Smooth muscle cell (in vitro differentiated cells): ENCODE measurements at regions not wholly inside any gene's neighbourhood (a gene's known extent, or its start where the extent isn't known, plus 50 kb on each side); places are given as distances from the start of the nearest gene placed in this dataset.

Source experiments
- DNase-seq: peaks from one replicate; lab custom pipeline; 2025; ENCODE audit not compliant: unreplicated experiment; lab: John Stamatoyannopoulos, UW
- H2AFZ ChIP-seq: fragments of 200-600 bp; sonication (generic); 2 replicates; pipeline ENCODE4 v1.6.0; 2016; ENCODE audit warnings: antibody characterized with exemption, low read depth, mild to moderate bottlenecking
- H3F3A ChIP-seq: fragments of 200-600 bp; sonication (generic); 2 replicates; pipeline ENCODE4 v1.6.0; 2017; ENCODE audit warnings: antibody characterized with exemption, low read depth
- H3K27ac ChIP-seq: fragments of 200-600 bp; sonication (generic); 2 replicates; pipeline ENCODE4 v1.5.1; 2016; ENCODE audit warnings: low read depth, mild to moderate bottlenecking
- H3K27me3 ChIP-seq: fragments of 200-600 bp; sonication (generic); 2 replicates; pipeline ENCODE4 v1.6.1; 2016; ENCODE audit warnings: low read depth, mild to moderate bottlenecking
- H3K36me3 ChIP-seq: fragments of 200-600 bp; sonication (generic); 2 replicates; pipeline ENCODE4 v1.5.1; 2016; ENCODE audit warnings: low read depth
- H3K4me1 ChIP-seq: fragments of 200-600 bp; sonication (generic); 2 replicates; pipeline ENCODE4 v1.5.1; 2016; ENCODE audit warnings: low read depth
- H3K4me2 ChIP-seq: fragments of 200-600 bp; sonication (generic); 2 replicates; pipeline ENCODE4 v1.6.0; 2016; ENCODE audit warnings: mild to moderate bottlenecking
- H3K4me3 ChIP-seq: fragments of 200-600 bp; sonication (generic); 2 replicates; pipeline ENCODE4 v1.5.1; 2016; ENCODE audit warnings: mild to moderate bottlenecking
- H3K79me2 ChIP-seq: fragments of 200-600 bp; sonication (generic); 2 replicates; pipeline ENCODE4 v1.6.0; 2016; ENCODE audit warnings: low read depth, mild to moderate bottlenecking
- H3K9ac ChIP-seq: fragments of 200-600 bp; sonication (generic); 2 replicates; pipeline ENCODE4 v1.6.0; 2016; ENCODE audit warnings: low read depth
- H3K9me3 ChIP-seq: fragments of 200-600 bp; sonication (generic); replicated peaks from 2 replicates; pipeline ENCODE4 v1.5.1; 2016; ENCODE audit warnings: low read depth
- H4K20me1 ChIP-seq: fragments of 200-600 bp; sonication (generic); 2 replicates; pipeline ENCODE4 v1.6.0; 2016; ENCODE audit warnings: low read depth
- CTCF ChIP-seq: fragments of 200-600 bp; sonication (generic); IDR thresholded peaks from 2 replicates; pipeline ENCODE4 v1.5.1; 2017; ENCODE audit warnings: borderline replicate concordance, mild to moderate bottlenecking, antibody characterized with exemption; ENCODE audit not compliant: insufficient read depth, poor library complexity, severe bottlenecking
- WGBS: methylation state at CpG from one replicate; pipeline ENCODE4 v1.1.7; 2016; ENCODE audit warnings: low lambda C conversion rate; 5-methylcytosine and 5-hydroxymethylcytosine counted together

- H2AFZ ChIP-seq: no peak overlapping the region
- no peak overlapping the region for H3K27ac ChIP-seq
- H3K79me2 ChIP-seq: no peaks in the 10 kb centered on the region
- H3F3A ChIP-seq: no peaks in the 10 kb centered on the region
- no peak for TF ChIP-seq CTCF
- H3K9me3 ChIP-seq: no peaks in the 10 kb centered on the region
- no peak overlapping the region for H3K4me2 ChIP-seq
- no peak for DNase-seq
- no peaks in the 10 kb centered on the region for H4K20me1 ChIP-seq
- no peaks in the 10 kb centered on the region for H3K27me3 ChIP-seq
- WGBS: 94% methylated on average over 5 of the region's 5 CpGs
- H3K4me3 ChIP-seq: no peak overlapping the region
- H3K9ac ChIP-seq: no peak overlapping the region
- H3K36me3 ChIP-seq: no peaks in the 10 kb centered on the region
- H3K4me1 ChIP-seq: no peaks in the 10 kb centered on the region
Measured at GRCh38 chr16:5854027-5854426, 756.4 kb upstream of the EEF2KMT start.

- Histone ChIP-seq H3K27me3 (no peaks in the 10 kb centered on the region), H3K4me3 (no peak overlapping the region), H3K9me3 (no peaks in the 10 kb centered on the region), H3K27ac (no peak overlapping the region), H3K4me2 (no peak overlapping the region), H3K79me2 (no peaks in the 10 kb centered on the region), H4K20me1 (no peaks in the 10 kb centered on the region), H2AFZ (no peak overlapping the region), H3K4me1 (no peaks in the 10 kb centered on the region), H3F3A (no peaks in the 10 kb centered on the region), H3K36me3 (no peaks in the 10 kb centered on the region), H3K9ac (no peak overlapping the region)
- TF ChIP-seq CTCF: no peak
- WGBS: 83% methylated on average over 6 of the region's 6 CpGs
- no peak for DNase-seq
Measured at GRCh38 chr16:5852151-5852550, 754.6 kb upstream of the EEF2KMT start.

- no peak for DNase-seq
- Histone ChIP-seq H2AFZ (no peak overlapping the region), H3K36me3 (no peaks in the 10 kb centered on the region), H3F3A (no peaks in the 10 kb centered on the region), H4K20me1 (no peaks in the 10 kb centered on the region), H3K4me2 (no peak overlapping the region), H3K27me3 (no peaks in the 10 kb centered on the region), H3K4me1 (no peaks in the 10 kb centered on the region), H3K9me3 (no peaks in the 10 kb centered on the region), H3K4me3 (no peak overlapping the region), H3K27ac (no peak overlapping the region), H3K9ac (no peak overlapping the region), H3K79me2 (no peaks in the 10 kb centered on the region)
- 82% methylated on average over 13 of the region's 13 CpGs for WGBS
- TF ChIP-seq CTCF: no peak
Measured at GRCh38 chr16:5851393-5851982, 753.9 kb upstream of the EEF2KMT start.
